Muscle of leg (tissue), 3 donors: ENCODE measurements at regions not wholly inside any gene's neighbourhood (a gene's known extent, or its start where the extent isn't known, plus 50 kb on each side); places are given as distances from the start of the nearest gene placed in this dataset.

Source experiments
- DNase-seq: peaks from one replicate; pipeline ENCODE4 v3.0.0; 2013
- H3K27ac ChIP-seq: one replicate; pipeline ENCODE4 v1.5.1; 2013; ENCODE audit warnings: mild to moderate bottlenecking, low read length, control low read depth
- H3K27me3 ChIP-seq: one replicate; pipeline ENCODE4 v1.6.1; 2013; ENCODE audit warnings: low read length; ENCODE audit not compliant: control insufficient read depth, insufficient read depth
- H3K36me3 ChIP-seq: one replicate; pipeline ENCODE4 v1.6.1; 2013; ENCODE audit warnings: low read length; ENCODE audit not compliant: control insufficient read depth, insufficient read depth
- H3K4me1 ChIP-seq: one replicate; pipeline ENCODE4 v1.6.1; 2013; ENCODE audit warnings: low read length; ENCODE audit not compliant: control insufficient read depth, insufficient read depth
- H3K4me3 ChIP-seq: one replicate; pipeline ENCODE4 v1.5.1; 2013; ENCODE audit warnings: low read length, control low read depth
- H3K9me3 ChIP-seq: replicated peaks from 2 replicates; pipeline ENCODE4 v1.6.1; 2013; ENCODE audit warnings: low read depth, low read length; ENCODE audit not compliant: control insufficient read depth
- WGBS: methylation state at CpG from one replicate; pipeline ENCODE4 v1.1.5; 2013; ENCODE audit warnings: missing lambda C conversion rate; ENCODE audit not compliant: insufficient coverage; 5-methylcytosine and 5-hydroxymethylcytosine counted together

DNA sequence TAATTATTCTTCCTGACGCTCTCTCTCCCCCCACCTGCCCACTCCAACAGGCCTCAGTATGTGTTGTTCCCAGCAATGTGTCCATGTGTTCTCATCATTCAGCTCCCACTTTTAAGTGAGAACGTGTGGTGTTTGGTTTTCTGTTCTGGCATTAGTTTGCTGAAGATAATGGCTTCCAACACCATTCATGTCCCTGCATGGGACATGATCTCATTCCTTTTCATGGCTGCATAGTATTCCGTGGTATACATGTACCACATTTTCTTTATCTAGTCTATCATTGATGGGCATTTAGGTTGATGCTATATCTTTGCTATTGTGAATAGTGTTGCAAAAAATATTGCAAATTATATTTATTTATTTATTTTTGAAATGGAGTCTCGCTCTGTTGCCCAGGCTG, 258.0 kb downstream of the TFAP2A start:
- WGBS, result 100% methylated on average over 1 of the region's 4 CpGs
- H3K4me3 ChIP-seq, result no peak overlapping the region
- H3K4me1 ChIP-seq, result no peaks in the 10 kb centered on the region
- H3K9me3 ChIP-seq, result peaks cover 4% of the 10 kb centered on the region
- no peaks in the 10 kb centered on the region for H3K27me3 ChIP-seq
- no peak for DNase-seq
- H3K36me3 ChIP-seq, result no peaks in the 10 kb centered on the region
- H3K27ac ChIP-seq, result no peak overlapping the region

DNA sequence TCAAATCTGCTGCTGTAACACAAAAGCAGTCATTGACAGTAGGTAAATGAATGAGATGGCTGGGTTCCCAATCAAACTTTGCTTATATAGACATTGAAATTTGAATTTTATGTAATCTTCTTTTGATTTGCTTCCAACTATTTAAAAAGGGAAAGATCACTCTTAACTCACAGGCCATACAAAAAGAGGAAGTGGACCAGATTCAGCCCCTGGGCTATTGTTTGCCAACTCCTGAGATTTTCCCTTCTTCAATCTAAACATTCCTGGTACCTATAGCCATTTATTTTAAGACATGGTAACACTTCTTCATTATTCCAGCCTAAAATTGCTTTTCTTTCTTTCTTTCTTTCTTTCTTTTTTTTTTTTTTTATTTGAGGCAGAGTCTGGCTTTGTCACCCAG, 260.6 kb downstream of the TFAP2A start:
- H3K27ac ChIP-seq, result no peak overlapping the region
- peaks cover 3% of the 10 kb centered on the region for H3K9me3 ChIP-seq
- no peak for DNase-seq
- H3K36me3 ChIP-seq, result no peaks in the 10 kb centered on the region
- H3K27me3 ChIP-seq, result no peaks in the 10 kb centered on the region
- H3K4me1 ChIP-seq, result no peaks in the 10 kb centered on the region
- no peak overlapping the region for H3K4me3 ChIP-seq

DNA sequence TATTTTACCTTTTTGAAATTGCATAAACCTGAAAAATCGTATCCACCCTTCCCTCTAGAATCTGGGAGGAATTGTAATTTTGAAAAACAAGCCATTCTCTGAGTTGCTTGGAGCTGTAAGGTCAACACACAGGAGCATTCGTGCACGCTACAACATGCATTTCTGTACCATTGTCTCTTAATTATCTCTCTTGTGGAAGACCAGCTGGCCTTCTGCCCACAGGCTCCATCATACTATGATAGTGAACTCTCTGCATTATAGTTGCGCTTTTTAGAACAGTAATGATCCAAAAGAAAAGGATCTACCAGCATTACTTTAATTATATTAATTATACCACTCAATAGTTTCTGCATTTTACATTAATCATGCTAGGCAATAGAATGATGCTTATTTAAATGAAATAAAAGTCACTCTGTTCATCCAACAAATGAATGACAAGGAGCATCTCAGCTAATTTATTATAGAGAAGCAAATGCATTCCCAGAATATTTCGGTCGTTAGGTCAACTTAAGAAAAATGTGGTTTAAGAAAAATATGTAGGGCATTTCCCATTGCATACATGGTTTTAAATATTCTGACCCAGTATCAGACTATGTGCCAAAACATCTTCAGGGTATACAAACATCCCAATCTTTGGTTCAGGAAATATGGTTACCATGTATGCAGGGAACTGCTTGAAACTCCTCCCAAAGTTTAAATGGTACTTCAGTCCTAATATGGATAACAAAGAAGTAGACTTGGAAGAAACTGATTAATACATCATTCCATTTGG, 263.5 kb downstream of the TFAP2A start:
- DNase-seq, result no peak
- Histone ChIP-seq H3K9me3 (no peaks in the 10 kb centered on the region), H3K36me3 (no peaks in the 10 kb centered on the region), H3K4me3 (no peak overlapping the region), H3K27ac (no peak overlapping the region), H3K4me1 (no peaks in the 10 kb centered on the region), H3K27me3 (no peaks in the 10 kb centered on the region)
- 70% methylated on average over 2 of the region's 6 CpGs for WGBS

DNA sequence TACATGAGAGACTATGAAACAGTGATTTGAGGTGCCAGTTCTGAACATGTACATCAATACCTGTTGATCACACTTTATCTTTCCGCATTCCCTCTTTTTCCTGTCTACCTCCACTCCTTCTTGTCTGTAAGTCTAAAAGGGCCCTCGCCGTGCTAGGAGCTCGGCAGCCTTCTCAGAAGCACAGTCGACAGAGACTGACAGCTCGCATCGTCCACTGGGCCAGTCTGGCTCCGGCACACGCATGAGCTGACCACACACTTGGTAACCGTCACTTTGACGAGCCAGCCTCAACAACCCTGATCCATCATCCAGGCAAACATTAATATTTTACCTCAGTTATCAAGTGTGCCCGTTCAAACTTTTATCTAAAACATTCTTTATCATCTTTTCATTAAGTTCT, 265.3 kb downstream of the TFAP2A start:
- 89% methylated on average over 11 of the region's 12 CpGs for WGBS
- no peak overlapping the region for H3K27ac ChIP-seq
- DNase-seq, result no peak
- H3K27me3 ChIP-seq, result no peaks in the 10 kb centered on the region
- no peaks in the 10 kb centered on the region for H3K4me1 ChIP-seq
- no peaks in the 10 kb centered on the region for H3K36me3 ChIP-seq
- no peak overlapping the region for H3K4me3 ChIP-seq
- no peaks in the 10 kb centered on the region for H3K9me3 ChIP-seq

DNA sequence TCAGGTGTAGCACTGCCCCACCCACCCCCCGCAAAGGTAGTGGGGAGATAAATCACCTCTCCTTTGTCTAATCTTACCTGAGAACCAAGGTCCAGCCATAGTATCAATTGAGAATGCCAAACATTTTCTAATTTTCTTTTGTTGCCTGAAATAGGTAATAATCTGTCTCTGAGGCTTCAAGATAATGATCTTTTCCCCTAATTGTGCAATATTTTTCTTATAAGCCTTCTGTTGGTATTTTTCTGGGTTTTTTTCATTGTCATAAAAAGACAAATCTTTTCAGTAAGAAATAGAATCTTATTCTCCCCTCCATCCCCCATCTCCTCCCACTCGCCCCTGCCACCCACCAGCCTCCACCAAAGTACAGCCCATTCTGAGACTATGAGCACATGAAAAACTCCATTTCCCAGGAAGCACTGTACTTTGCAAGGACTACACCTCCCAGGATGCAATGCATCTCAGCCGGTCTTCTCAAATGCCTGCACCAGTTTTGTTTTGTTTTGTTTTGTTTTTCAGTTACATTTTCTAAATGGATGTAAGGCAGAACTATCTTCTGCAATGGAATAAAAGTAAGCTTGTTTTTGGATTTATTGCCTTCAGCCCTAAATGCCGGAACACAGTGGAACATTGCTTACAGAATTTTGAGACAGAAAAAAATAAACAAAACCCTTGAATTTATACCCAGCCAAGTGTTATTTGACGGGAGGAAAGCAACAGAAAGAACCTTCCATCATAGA, 268.0 kb downstream of the TFAP2A start:
- Histone ChIP-seq H3K27me3 (no peaks in the 10 kb centered on the region), H3K27ac (no peak overlapping the region), H3K36me3 (no peaks in the 10 kb centered on the region), H3K4me1 (no peaks in the 10 kb centered on the region), H3K4me3 (no peak overlapping the region), H3K9me3 (no peaks in the 10 kb centered on the region)
- 17% methylated on average over 1 of the region's 5 CpGs for WGBS
- DNase-seq, result peak; percentile 68

DNA sequence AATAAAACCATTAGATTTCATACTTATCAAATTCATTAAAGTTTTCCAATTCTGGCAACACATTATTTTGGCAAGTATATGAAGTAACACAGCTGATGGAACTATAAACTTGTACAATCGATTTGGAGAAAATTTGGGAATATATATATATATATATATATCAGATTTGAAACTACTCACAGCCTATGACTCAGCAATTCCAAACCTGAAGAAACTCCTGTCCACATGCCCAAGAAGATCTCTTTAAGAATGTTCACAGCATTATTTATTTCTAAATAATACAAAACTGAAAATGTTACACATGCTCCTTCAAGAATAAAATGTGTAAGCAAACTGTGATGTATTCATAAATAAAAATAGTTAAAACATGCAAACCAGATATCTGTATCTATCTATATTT, 270.1 kb downstream of the TFAP2A start:
- Histone ChIP-seq H3K4me1 (no peaks in the 10 kb centered on the region), H3K9me3 (no peaks in the 10 kb centered on the region), H3K36me3 (no peaks in the 10 kb centered on the region), H3K4me3 (no peak overlapping the region), H3K27ac (no peak overlapping the region), H3K27me3 (no peaks in the 10 kb centered on the region)
- no CpG with 5 or more reads among the region's 1 CpG for WGBS
- DNase-seq, result no peak

DNA sequence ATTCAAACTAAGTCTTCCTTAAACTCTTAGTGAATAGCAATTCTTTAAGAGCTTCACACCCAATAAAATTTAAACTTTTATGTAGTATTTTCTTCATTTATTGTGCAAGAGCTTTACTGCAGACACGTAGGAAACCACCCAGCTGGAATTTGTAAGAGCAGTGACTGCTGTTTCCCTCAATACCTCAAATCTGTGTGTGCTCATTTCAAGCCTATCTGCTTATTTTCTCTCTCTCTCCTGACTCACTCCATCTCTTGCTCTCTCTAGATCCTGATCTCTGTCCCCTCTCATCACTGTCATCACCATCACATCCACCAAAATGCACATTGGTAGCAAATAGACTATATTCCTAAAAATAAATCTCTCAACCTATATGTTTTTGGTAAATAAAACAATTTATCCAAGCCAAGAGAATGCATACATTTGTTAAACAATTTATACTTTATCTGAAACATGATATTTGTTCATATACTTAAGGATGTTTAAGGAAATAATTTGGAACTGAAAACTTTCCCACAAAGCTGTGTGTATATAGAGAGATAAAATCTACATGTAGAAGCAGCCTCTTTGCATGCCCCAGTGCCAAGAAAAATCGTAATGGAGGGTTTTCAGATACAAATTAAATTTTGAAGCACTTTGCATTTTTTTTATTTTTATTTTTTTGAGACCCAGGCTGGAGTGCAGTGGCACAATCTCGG, 273.0 kb downstream of the TFAP2A start:
- no peak overlapping the region for H3K27ac ChIP-seq
- no peak for DNase-seq
- H3K4me1 ChIP-seq, result no peaks in the 10 kb centered on the region
- no peaks in the 10 kb centered on the region for H3K27me3 ChIP-seq
- no peaks in the 10 kb centered on the region for H3K36me3 ChIP-seq
- WGBS, result 70% methylated on average over 2 of the region's 3 CpGs
- H3K4me3 ChIP-seq, result no peak overlapping the region
- H3K9me3 ChIP-seq, result no peaks in the 10 kb centered on the region

DNA sequence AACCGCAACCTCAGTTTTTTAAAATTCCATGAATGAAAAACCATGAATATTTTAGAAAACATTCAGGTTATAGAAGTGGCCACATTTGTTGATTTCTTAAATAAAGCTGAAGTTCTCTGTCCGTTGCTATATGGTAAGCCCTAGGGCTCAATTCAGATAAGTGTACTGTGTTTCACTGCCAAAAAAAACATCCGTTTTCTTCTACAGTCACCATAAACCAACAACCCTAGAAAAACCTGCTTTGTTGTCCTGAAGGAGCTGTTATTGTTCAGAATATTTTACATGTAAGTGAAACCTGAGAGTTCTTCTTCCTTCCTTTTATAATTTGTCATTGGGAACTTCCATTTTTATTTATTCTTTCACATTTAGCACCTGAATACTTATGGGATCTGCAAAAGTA, 274.1 kb downstream of the TFAP2A start:
- WGBS, result no CpG with 5 or more reads among the region's 3 CpGs
- Histone ChIP-seq H3K27me3 (no peaks in the 10 kb centered on the region), H3K9me3 (no peaks in the 10 kb centered on the region), H3K27ac (no peak overlapping the region), H3K4me3 (no peak overlapping the region), H3K36me3 (no peaks in the 10 kb centered on the region), H3K4me1 (no peaks in the 10 kb centered on the region)
- DNase-seq, result peak; percentile 18

DNA sequence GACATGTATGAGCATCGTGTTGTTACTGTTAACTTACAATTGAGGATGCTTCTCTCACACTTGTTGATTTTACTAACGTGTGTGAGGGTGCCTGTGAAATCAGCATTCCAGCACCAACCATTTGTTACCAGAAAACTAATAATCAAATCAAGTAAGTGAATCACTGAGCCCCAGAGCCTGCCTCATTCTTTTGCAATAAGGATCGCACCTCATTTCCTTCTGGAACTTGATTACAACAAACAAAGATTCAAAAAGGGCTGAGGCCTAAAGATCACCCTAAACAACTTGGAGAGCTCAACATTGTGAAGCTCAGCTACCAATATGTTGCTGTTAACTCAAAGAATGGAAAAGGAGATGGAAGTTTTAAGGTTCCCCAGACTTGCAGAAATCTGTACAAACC, 274.7 kb downstream of the TFAP2A start:
- DNase-seq, result no peak
- Histone ChIP-seq H3K9me3 (no peaks in the 10 kb centered on the region), H3K4me3 (no peak overlapping the region), H3K27ac (no peak overlapping the region), H3K4me1 (no peaks in the 10 kb centered on the region), H3K27me3 (no peaks in the 10 kb centered on the region), H3K36me3 (no peaks in the 10 kb centered on the region)
- no CpG with 5 or more reads among the region's 3 CpGs for WGBS

DNA sequence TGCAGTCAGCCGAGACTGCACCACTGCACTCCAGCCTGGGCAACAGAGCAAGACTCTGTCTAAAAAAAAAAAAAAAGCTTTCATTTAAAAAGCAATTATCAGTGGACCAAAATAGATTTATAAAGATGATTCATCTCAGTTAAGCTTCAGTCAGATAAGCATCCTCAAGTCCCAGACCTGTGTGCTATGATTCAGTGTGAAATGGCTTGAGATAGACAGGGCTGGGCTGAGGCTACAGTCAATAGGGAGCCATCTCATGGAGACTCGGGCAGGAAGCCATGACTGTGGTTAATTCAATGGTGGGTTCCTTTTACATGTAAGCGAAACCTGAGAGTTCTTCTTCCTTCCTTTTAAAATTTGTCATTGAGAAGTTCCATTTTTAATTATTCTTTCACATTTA, 276.0 kb downstream of the TFAP2A start:
- no CpG with 5 or more reads among the region's 3 CpGs for WGBS
- no peak overlapping the region for H3K4me3 ChIP-seq
- no peaks in the 10 kb centered on the region for H3K36me3 ChIP-seq
- H3K4me1 ChIP-seq, result no peaks in the 10 kb centered on the region
- H3K27ac ChIP-seq, result no peak overlapping the region
- no peak for DNase-seq
- no peaks in the 10 kb centered on the region for H3K27me3 ChIP-seq
- H3K9me3 ChIP-seq, result no peaks in the 10 kb centered on the region
